IgD-negative memory B cell (primary cell): ENCODE measurements at regions not wholly inside any gene's neighbourhood (a gene's known extent, or its start where the extent isn't known, plus 50 kb on each side); places are given as distances from the start of the nearest gene placed in this dataset.

ENCODE experiments used
- H3K27ac Mint-ChIP-seq, 3 donors: one replicate each; pipeline ENCODE4 v1.8.0; 2020 to 2022; ENCODE audit warnings: mild to moderate bottlenecking in 3 of 3, mixed read lengths in 3 of 3, moderate library complexity in 1 of 3
- H3K27me3 Mint-ChIP-seq: one replicate; pipeline ENCODE4 v1.8.0; 2021; ENCODE audit warnings: mixed read lengths
- H3K36me3 Mint-ChIP-seq: one replicate; pipeline ENCODE4 v1.8.0; 2020; ENCODE audit warnings: mild to moderate bottlenecking, mixed read lengths
- H3K4me1 Mint-ChIP-seq, 3 donors: one replicate each; pipeline ENCODE4 v1.8.0; 2020 to 2022; ENCODE audit warnings: mixed read lengths in 3 of 3, mild to moderate bottlenecking in 1 of 3
- H3K4me3 Mint-ChIP-seq, 4 donors: one replicate each; pipeline ENCODE4 v1.8.0; 2020 to 2022; ENCODE audit warnings: mild to moderate bottlenecking in 4 of 4, mixed read lengths in 4 of 4, moderate library complexity in 3 of 4
- H3K9me3 Mint-ChIP-seq, 3 donors: one replicate each; pipeline ENCODE4 v1.8.0; 2020 to 2021; ENCODE audit warnings: mixed read lengths in 3 of 3, mild to moderate bottlenecking in 1 of 3

DNA sequence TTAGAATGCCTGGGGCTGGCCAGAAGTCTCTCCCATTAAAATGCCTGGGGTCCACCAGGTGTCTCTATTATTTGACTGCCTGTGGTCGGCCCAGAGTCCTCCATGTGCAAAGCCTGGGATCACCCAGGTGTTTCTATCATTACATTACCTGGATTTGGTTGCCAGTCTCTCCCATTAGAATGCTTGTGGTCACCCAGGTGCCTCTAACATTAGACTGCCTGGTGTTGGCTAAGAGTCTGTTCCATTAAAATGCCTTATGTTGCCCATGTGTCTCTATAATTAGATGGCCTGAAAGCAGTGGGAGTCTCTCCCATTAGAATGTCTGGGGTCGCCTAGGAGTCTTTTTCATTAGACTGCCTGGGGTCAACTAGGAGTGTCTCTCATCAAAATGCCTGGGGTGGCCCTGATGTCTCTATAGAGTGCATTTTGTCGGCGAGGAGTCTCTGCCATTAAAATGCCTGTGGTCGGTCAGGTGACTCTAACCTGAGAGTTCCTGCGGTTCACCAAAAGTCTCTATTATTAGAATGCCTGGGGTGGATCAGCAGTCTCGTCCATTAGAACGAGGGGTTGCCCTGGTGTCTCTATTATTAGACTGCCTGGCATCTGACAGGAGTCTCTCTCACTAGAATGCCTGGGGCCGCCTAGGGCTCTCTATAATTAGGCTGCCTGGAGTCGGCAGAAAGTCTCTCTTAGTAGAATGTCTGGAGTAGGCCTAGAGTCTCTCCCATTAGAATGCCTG is 1540.5 kb downstream of the UQCRFS1 start:
- Mint-ChIP-seq H3K4me3 (no peak overlapping the region), H3K27me3 (no peaks in the 10 kb centered on the region), H3K4me1 (no peaks in the 10 kb centered on the region), H3K27ac (no peak overlapping the region), H3K36me3 (no peaks in the 10 kb centered on the region), H3K9me3 (peaks cover 3 to 11% (median 5%) of the 10 kb centered on the region in 3 donors)

GRCh38 chr19:27671876-27672275 is 1541.1 kb downstream of the UQCRFS1 start:
- Mint-ChIP-seq H3K4me1 (no peaks in the 10 kb centered on the region), H3K36me3 (no peaks in the 10 kb centered on the region), H3K27ac (no peak overlapping the region), H3K27me3 (no peaks in the 10 kb centered on the region), H3K4me3 (no peak overlapping the region), H3K9me3 (peaks cover 3 to 11% (median 6%) of the 10 kb centered on the region in 3 donors)

DNA sequence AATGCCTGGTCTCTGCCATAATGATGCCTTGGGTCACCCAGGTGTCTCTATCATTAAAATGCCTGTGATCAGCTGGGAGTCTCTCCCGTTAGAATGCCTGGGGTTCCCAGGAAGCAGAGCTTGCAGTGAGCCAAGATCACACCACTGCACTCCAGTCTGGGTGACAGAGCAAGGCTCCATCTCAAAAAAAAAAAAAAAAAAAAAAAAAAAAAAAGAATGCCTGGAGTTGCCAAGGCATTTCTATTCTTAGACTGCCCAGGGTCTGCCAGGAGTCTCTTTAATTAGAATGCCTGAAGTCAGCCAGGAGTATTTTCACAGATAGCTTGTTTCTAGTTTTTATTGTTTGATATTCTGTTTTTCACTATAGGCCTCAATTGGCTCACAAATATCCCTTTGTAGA is 1552.5 kb downstream of the UQCRFS1 start:
- H3K27ac Mint-ChIP-seq: no peak overlapping the region
- no peaks in the 10 kb centered on the region for H3K27me3 Mint-ChIP-seq
- no peak overlapping the region for H3K4me3 Mint-ChIP-seq
- H3K4me1 Mint-ChIP-seq: no peaks in the 10 kb centered on the region
- peaks cover under 1% of the 10 kb centered on the region for H3K36me3 Mint-ChIP-seq
- H3K9me3 Mint-ChIP-seq: peaks cover 0 to 35% (median 12%) of the 10 kb centered on the region in 3 donors

DNA sequence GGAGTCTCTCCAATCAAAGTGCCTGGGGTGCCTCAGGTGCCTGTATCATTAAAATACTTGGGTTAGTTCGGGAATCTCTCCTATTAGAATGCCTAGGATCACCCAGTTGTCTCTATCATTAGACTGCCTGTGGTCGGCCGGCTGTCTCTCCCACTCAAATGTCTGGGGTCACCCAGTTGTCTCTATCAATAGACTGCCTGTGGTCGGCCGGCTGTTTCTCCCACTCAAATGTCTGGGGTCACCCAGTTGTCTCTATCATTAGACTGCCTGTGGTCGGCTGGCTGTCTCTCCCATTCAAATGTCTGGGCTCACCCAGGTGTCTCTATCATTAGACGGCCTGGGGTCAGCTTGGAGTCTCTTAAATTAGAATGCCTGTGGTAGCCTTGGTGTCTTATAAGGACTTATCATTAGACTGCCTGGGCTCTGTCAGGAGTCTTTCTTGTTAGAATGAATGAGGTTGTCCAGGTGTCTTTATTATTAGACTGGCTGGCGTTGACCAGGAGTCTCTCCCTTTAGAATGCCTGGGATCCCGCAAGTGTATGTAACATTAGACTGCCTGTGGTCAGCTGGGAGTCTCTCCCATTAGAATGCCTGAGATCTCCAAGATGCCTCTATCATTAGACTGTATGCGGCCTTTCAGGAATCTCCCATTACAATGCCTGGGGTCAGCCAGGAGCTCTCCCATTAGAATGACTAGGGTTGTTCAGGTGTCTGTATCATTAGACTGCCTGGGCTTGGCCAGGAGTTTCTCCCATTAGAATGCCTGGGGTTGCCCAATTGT is 1555.5 kb downstream of the UQCRFS1 start:
- no peak overlapping the region for H3K4me3 Mint-ChIP-seq
- H3K27ac Mint-ChIP-seq: no peak overlapping the region
- peaks cover 4% of the 10 kb centered on the region for H3K36me3 Mint-ChIP-seq
- peaks cover 0 to 30% (median 15%) of the 10 kb centered on the region in 3 donors for H3K9me3 Mint-ChIP-seq
- H3K4me1 Mint-ChIP-seq: no peaks in the 10 kb centered on the region
- no peaks in the 10 kb centered on the region for H3K27me3 Mint-ChIP-seq

GRCh38 chr19:27654266-27654990 is 1558.5 kb downstream of the UQCRFS1 start:
- H3K27me3 Mint-ChIP-seq: no peaks in the 10 kb centered on the region
- H3K4me1 Mint-ChIP-seq: no peaks in the 10 kb centered on the region
- peaks cover 0 to 23% (median 15%) of the 10 kb centered on the region in 3 donors for H3K9me3 Mint-ChIP-seq
- no peak overlapping the region for H3K27ac Mint-ChIP-seq
- peaks cover 5% of the 10 kb centered on the region for H3K36me3 Mint-ChIP-seq
- H3K4me3 Mint-ChIP-seq: no peak overlapping the region

DNA sequence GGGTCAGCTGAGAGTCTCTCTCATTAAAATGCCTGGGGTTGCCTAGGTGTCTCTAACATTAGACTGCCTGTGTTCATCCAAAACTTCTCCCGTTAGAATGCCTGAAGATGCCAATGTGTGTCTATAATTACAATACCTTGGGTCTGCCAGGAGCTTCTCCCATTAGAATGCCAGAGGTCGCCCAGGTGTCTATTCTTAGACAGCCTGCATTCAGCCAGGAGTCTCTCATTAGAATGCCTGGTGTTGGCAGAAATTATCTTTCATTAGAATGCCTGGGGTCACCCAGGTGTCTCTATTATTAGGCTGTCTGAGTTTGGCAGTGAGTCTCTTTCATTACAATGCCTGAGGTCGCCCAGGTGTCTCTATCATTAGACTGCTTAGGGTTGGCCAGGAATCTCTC is 1560.2 kb downstream of the UQCRFS1 start:
- Mint-ChIP-seq H3K27me3 (no peaks in the 10 kb centered on the region), H3K27ac (no peak overlapping the region), H3K9me3 (peaks cover 0 to 12% (median 8%) of the 10 kb centered on the region in 3 donors), H3K4me1 (no peaks in the 10 kb centered on the region), H3K4me3 (no peak overlapping the region), H3K36me3 (peaks cover 5% of the 10 kb centered on the region)

DNA sequence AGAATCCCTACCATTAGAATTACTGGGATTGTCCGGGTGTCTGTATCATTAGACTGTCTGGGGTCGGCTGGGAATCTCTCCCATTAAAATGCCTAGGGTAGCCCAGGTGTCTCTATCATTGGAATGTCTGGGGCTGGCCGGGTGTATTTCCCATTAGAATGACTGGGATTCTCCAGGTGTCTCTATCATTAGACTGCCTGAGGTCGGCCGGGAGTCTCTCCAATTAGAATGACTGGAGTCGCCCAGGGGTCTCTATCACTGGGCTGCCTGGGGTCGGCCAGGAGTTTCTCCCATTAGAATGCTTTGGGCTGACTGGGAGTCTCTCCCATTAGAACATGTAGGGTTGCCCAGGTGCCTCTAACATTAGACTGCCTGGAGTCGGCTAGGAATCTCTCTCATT is 1560.7 kb downstream of the UQCRFS1 start:
- Mint-ChIP-seq H3K4me1 (no peaks in the 10 kb centered on the region), H3K27ac (no peak overlapping the region), H3K9me3 (peaks cover 0 to 12% (median 8%) of the 10 kb centered on the region in 3 donors), H3K36me3 (peaks cover 5% of the 10 kb centered on the region), H3K4me3 (no peak overlapping the region), H3K27me3 (no peaks in the 10 kb centered on the region)

- Mint-ChIP-seq H3K9me3 (peaks cover 0 to 2% (median 0%) of the 10 kb centered on the region in 3 donors), H3K27me3 (no peaks in the 10 kb centered on the region), H3K4me1 (no peaks in the 10 kb centered on the region), H3K36me3 (peaks cover 1% of the 10 kb centered on the region), H3K4me3 (no peak overlapping the region), H3K27ac (no peak overlapping the region)
These were observed 1565.5 kb downstream of the UQCRFS1 start for GRCh38 chr19:27647423-27647822.

DNA sequence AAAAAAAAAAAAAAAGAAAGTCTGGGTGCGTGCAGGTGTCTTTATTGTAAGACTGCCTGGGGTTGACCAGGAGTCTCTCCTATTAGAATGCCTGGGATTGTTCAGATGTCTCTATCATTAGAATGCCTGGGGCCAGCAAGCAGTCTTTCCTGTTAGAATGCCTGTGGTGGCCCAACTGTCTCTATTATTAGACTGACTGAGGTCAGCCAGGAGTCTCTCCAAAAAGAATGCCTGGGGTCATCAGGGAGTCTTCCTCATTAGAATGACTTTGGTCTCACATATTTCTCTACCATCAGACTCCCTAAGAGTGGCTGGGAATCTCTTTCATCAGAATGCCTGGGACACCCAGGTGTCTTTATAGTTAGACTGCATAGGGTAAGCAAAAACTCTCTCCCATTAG is 1577.5 kb downstream of the UQCRFS1 start:
- no peak overlapping the region for H3K27ac Mint-ChIP-seq
- peaks cover 0 to 22% (median 4%) of the 10 kb centered on the region in 3 donors for H3K9me3 Mint-ChIP-seq
- no peaks in the 10 kb centered on the region for H3K4me1 Mint-ChIP-seq
- no peaks in the 10 kb centered on the region for H3K36me3 Mint-ChIP-seq
- H3K27me3 Mint-ChIP-seq: no peaks in the 10 kb centered on the region
- H3K4me3 Mint-ChIP-seq: no peak overlapping the region

- no peak overlapping the region for H3K27ac Mint-ChIP-seq
- H3K4me3 Mint-ChIP-seq: no peak overlapping the region
- peaks cover 10 to 47% (median 45%) of the 10 kb centered on the region in 3 donors for H3K9me3 Mint-ChIP-seq
- H3K36me3 Mint-ChIP-seq: no peaks in the 10 kb centered on the region
- H3K27me3 Mint-ChIP-seq: no peaks in the 10 kb centered on the region
- H3K4me1 Mint-ChIP-seq: no peaks in the 10 kb centered on the region
These were observed 1594.9 kb downstream of the UQCRFS1 start for GRCh38 chr19:27618006-27618405.

DNA sequence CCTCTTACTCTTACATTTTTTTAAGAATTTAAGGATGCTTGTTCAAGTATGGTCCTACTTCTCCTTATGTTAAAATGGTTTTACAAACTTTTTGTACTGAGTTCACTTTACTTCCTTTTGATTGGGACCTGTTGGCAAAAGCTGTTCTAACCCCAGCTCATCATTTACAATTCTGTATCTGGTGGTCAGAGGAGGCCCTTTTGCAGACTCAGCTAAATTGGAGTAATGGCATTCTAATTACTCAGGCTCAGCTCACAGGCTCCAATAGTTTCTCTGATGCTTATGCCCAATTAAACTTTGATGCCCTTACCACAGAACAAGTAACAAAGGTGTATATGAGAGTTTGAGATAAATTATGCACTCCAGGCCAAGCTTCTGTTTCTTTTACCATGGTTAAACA is 1632.0 kb downstream of the UQCRFS1 start:
- Mint-ChIP-seq H3K27me3 (no peaks in the 10 kb centered on the region), H3K4me3 (no peak overlapping the region), H3K36me3 (no peaks in the 10 kb centered on the region), H3K9me3 (peaks cover 16 to 33% (median 18%) of the 10 kb centered on the region in 3 donors), H3K27ac (no peak overlapping the region), H3K4me1 (no peaks in the 10 kb centered on the region)
